ENCODE measurements at regions not wholly inside any gene's neighbourhood (a gene's known extent, or its start where the extent isn't known, plus 50 kb on each side); places are given as distances from the start of the nearest gene placed in this dataset.

GRCh38 chr3:148408667-148409066 lies 289.0 kb upstream of the AGTR1 start:
- H3K27ac ChIP-seq (ENCODE audit: low read depth, low read length): no peak overlapping the region
- 100% methylated on average over 2 of the region's 3 CpGs for WGBS (ENCODE audit: insufficient coverage)
- DNase-seq (ENCODE audit: low read depth in 4 of 6, low spot score in 6 of 6): no peak
- no peaks in the 10 kb centered on the region for H3K36me3 ChIP-seq (ENCODE audit: control insufficient read depth, insufficient read depth, low read length)
- no peaks in the 10 kb centered on the region for H3K9me3 ChIP-seq (ENCODE audit: control insufficient read depth, insufficient read depth, low read length)
- H3K27me3 ChIP-seq (ENCODE audit: control insufficient read depth, insufficient read depth, low read length): no peaks in the 10 kb centered on the region
- no peak overlapping the region for H3K4me3 ChIP-seq (ENCODE audit: low read depth, low read length)
- H3K4me1 ChIP-seq (ENCODE audit: control insufficient read depth, insufficient read depth, low read length): no peaks in the 10 kb centered on the region

- no peak for DNase-seq (ENCODE audit: low read depth in 4 of 6, low spot score in 6 of 6)
- 90% methylated on average over 5 of the region's 6 CpGs for WGBS (ENCODE audit: insufficient coverage)
- Histone ChIP-seq H3K9me3 (ENCODE audit: control insufficient read depth, insufficient read depth, low read length) (no peaks in the 10 kb centered on the region), H3K27ac (ENCODE audit: low read depth, low read length) (no peak overlapping the region), H3K4me1 (ENCODE audit: control insufficient read depth, insufficient read depth, low read length) (no peaks in the 10 kb centered on the region), H3K27me3 (ENCODE audit: control insufficient read depth, insufficient read depth, low read length) (no peaks in the 10 kb centered on the region), H3K36me3 (ENCODE audit: control insufficient read depth, insufficient read depth, low read length) (no peaks in the 10 kb centered on the region), H3K4me3 (ENCODE audit: low read depth, low read length) (no peak overlapping the region)
These were observed 277.5 kb upstream of the AGTR1 start for GRCh38 chr3:148420242-148420641.

GRCh38 chr3:148428862-148429605 lies 268.7 kb upstream of the AGTR1 start:
- H3K4me1 ChIP-seq (ENCODE audit: control insufficient read depth, insufficient read depth, low read length): no peaks in the 10 kb centered on the region
- no peaks in the 10 kb centered on the region for H3K27me3 ChIP-seq (ENCODE audit: control insufficient read depth, insufficient read depth, low read length)
- H3K27ac ChIP-seq (ENCODE audit: low read depth, low read length): no peak overlapping the region
- no peak overlapping the region for H3K4me3 ChIP-seq (ENCODE audit: low read depth, low read length)
- no CpG with 5 or more reads among the region's 3 CpGs for WGBS (ENCODE audit: insufficient coverage)
- no peaks in the 10 kb centered on the region for H3K9me3 ChIP-seq (ENCODE audit: control insufficient read depth, insufficient read depth, low read length)
- no peak for DNase-seq (ENCODE audit: low read depth in 4 of 6, low spot score in 6 of 6)
- no peaks in the 10 kb centered on the region for H3K36me3 ChIP-seq (ENCODE audit: control insufficient read depth, insufficient read depth, low read length)

GRCh38 chr3:148433665-148434064 lies 264.0 kb upstream of the AGTR1 start:
- no peak for DNase-seq (ENCODE audit: low read depth in 4 of 6, low spot score in 6 of 6)
- WGBS (ENCODE audit: insufficient coverage): no CpG with 5 or more reads among the region's 2 CpGs
- Histone ChIP-seq H3K27ac (ENCODE audit: low read depth, low read length) (no peak overlapping the region), H3K36me3 (ENCODE audit: control insufficient read depth, insufficient read depth, low read length) (no peaks in the 10 kb centered on the region), H3K27me3 (ENCODE audit: control insufficient read depth, insufficient read depth, low read length) (no peaks in the 10 kb centered on the region), H3K4me1 (ENCODE audit: control insufficient read depth, insufficient read depth, low read length) (no peaks in the 10 kb centered on the region), H3K4me3 (ENCODE audit: low read depth, low read length) (no peak overlapping the region), H3K9me3 (ENCODE audit: control insufficient read depth, insufficient read depth, low read length) (no peaks in the 10 kb centered on the region)

GRCh38 chr3:148435534-148435933 lies 262.2 kb upstream of the AGTR1 start:
- no peaks in the 10 kb centered on the region for H3K9me3 ChIP-seq (ENCODE audit: control insufficient read depth, insufficient read depth, low read length)
- H3K27me3 ChIP-seq (ENCODE audit: control insufficient read depth, insufficient read depth, low read length): no peaks in the 10 kb centered on the region
- no peak overlapping the region for H3K27ac ChIP-seq (ENCODE audit: low read depth, low read length)
- DNase-seq (ENCODE audit: low read depth in 4 of 6, low spot score in 6 of 6): no peak
- no peak overlapping the region for H3K4me3 ChIP-seq (ENCODE audit: low read depth, low read length)
- no peaks in the 10 kb centered on the region for H3K36me3 ChIP-seq (ENCODE audit: control insufficient read depth, insufficient read depth, low read length)
- no peaks in the 10 kb centered on the region for H3K4me1 ChIP-seq (ENCODE audit: control insufficient read depth, insufficient read depth, low read length)

GRCh38 chr3:148439254-148439822 lies 258.4 kb upstream of the AGTR1 start:
- no peak for DNase-seq (ENCODE audit: low read depth in 4 of 6, low spot score in 6 of 6)
- no peak overlapping the region for H3K4me3 ChIP-seq (ENCODE audit: low read depth, low read length)
- no peaks in the 10 kb centered on the region for H3K27me3 ChIP-seq (ENCODE audit: control insufficient read depth, insufficient read depth, low read length)
- H3K27ac ChIP-seq (ENCODE audit: low read depth, low read length): no peak overlapping the region
- 62% methylated on average over 3 of the region's 3 CpGs for WGBS (ENCODE audit: insufficient coverage)
- no peaks in the 10 kb centered on the region for H3K4me1 ChIP-seq (ENCODE audit: control insufficient read depth, insufficient read depth, low read length)
- no peaks in the 10 kb centered on the region for H3K36me3 ChIP-seq (ENCODE audit: control insufficient read depth, insufficient read depth, low read length)
- H3K9me3 ChIP-seq (ENCODE audit: control insufficient read depth, insufficient read depth, low read length): no peaks in the 10 kb centered on the region

GRCh38 chr3:148441191-148441590 lies 256.5 kb upstream of the AGTR1 start:
- Histone ChIP-seq H3K27me3 (ENCODE audit: control insufficient read depth, insufficient read depth, low read length) (no peaks in the 10 kb centered on the region), H3K9me3 (ENCODE audit: control insufficient read depth, insufficient read depth, low read length) (no peaks in the 10 kb centered on the region), H3K27ac (ENCODE audit: low read depth, low read length) (no peak overlapping the region), H3K36me3 (ENCODE audit: control insufficient read depth, insufficient read depth, low read length) (no peaks in the 10 kb centered on the region), H3K4me1 (ENCODE audit: control insufficient read depth, insufficient read depth, low read length) (no peaks in the 10 kb centered on the region), H3K4me3 (ENCODE audit: low read depth, low read length) (no peak overlapping the region)
- WGBS (ENCODE audit: insufficient coverage): no CpG with 5 or more reads among the region's 1 CpG
- DNase-seq (ENCODE audit: low read depth in 4 of 6, low spot score in 6 of 6): no peak

GRCh38 chr3:148450819-148451218 lies 246.9 kb upstream of the AGTR1 start:
- DNase-seq (ENCODE audit: low read depth in 4 of 6, low spot score in 6 of 6): no peak
- H3K27ac ChIP-seq (ENCODE audit: low read depth, low read length): no peak overlapping the region
- no peaks in the 10 kb centered on the region for H3K36me3 ChIP-seq (ENCODE audit: control insufficient read depth, insufficient read depth, low read length)
- H3K4me3 ChIP-seq (ENCODE audit: low read depth, low read length): no peak overlapping the region
- no peaks in the 10 kb centered on the region for H3K27me3 ChIP-seq (ENCODE audit: control insufficient read depth, insufficient read depth, low read length)
- no peaks in the 10 kb centered on the region for H3K9me3 ChIP-seq (ENCODE audit: control insufficient read depth, insufficient read depth, low read length)
- WGBS (ENCODE audit: insufficient coverage): 66% methylated on average over 3 of the region's 5 CpGs
- no peaks in the 10 kb centered on the region for H3K4me1 ChIP-seq (ENCODE audit: control insufficient read depth, insufficient read depth, low read length)

GRCh38 chr3:148451969-148452368 lies 245.7 kb upstream of the AGTR1 start:
- H3K36me3 ChIP-seq (ENCODE audit: control insufficient read depth, insufficient read depth, low read length): no peaks in the 10 kb centered on the region
- no peak overlapping the region for H3K27ac ChIP-seq (ENCODE audit: low read depth, low read length)
- no peaks in the 10 kb centered on the region for H3K27me3 ChIP-seq (ENCODE audit: control insufficient read depth, insufficient read depth, low read length)
- H3K9me3 ChIP-seq (ENCODE audit: control insufficient read depth, insufficient read depth, low read length): no peaks in the 10 kb centered on the region
- H3K4me3 ChIP-seq (ENCODE audit: low read depth, low read length): no peak overlapping the region
- DNase-seq (ENCODE audit: low read depth in 4 of 6, low spot score in 6 of 6): no peak
- H3K4me1 ChIP-seq (ENCODE audit: control insufficient read depth, insufficient read depth, low read length): no peaks in the 10 kb centered on the region

GRCh38 chr3:148453781-148454191 lies 243.9 kb upstream of the AGTR1 start:
- Histone ChIP-seq H3K27ac (ENCODE audit: low read depth, low read length) (no peak overlapping the region), H3K4me1 (ENCODE audit: control insufficient read depth, insufficient read depth, low read length) (no peaks in the 10 kb centered on the region), H3K36me3 (ENCODE audit: control insufficient read depth, insufficient read depth, low read length) (no peaks in the 10 kb centered on the region), H3K4me3 (ENCODE audit: low read depth, low read length) (no peak overlapping the region), H3K27me3 (ENCODE audit: control insufficient read depth, insufficient read depth, low read length) (no peaks in the 10 kb centered on the region), H3K9me3 (ENCODE audit: control insufficient read depth, insufficient read depth, low read length) (no peaks in the 10 kb centered on the region)
- DNase-seq (ENCODE audit: low read depth in 4 of 6, low spot score in 6 of 6): no peak
- WGBS (ENCODE audit: insufficient coverage): no CpG with 5 or more reads among the region's 3 CpGs

Data from spinal cord (tissue), 9 donors.